ENCODE measurements at regions not wholly inside any gene's neighbourhood (a gene's known extent, or its start where the extent isn't known, plus 50 kb on each side); places are given as distances from the start of the nearest gene placed in this dataset.

GRCh38 chr4:181661090-181661489 lies 582.1 kb upstream of the TENM3 start:
- TF ChIP-seq, protein P1, sequence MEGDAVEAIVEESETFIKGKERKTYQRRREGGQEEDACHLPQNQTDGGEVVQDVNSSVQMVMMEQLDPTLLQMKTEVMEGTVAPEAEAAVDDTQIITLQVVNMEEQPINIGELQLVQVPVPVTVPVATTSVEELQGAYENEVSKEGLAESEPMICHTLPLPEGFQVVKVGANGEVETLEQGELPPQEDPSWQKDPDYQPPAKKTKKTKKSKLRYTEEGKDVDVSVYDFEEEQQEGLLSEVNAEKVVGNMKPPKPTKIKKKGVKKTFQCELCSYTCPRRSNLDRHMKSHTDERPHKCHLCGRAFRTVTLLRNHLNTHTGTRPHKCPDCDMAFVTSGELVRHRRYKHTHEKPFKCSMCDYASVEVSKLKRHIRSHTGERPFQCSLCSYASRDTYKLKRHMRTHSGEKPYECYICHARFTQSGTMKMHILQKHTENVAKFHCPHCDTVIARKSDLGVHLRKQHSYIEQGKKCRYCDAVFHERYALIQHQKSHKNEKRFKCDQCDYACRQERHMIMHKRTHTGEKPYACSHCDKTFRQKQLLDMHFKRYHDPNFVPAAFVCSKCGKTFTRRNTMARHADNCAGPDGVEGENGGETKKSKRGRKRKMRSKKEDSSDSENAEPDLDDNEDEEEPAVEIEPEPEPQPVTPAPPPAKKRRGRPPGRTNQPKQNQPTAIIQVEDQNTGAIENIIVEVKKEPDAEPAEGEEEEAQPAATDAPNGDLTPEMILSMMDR (IDR thresholded peaks at IDR 0.05; ENCODE audit: unreplicated experiment): no peak
- no peak for DNase-seq (ENCODE audit: low spot score)
- Mint-ChIP-seq H3K4me3 (ENCODE audit: unreplicated experiment) (no peak overlapping the region), H3K4me1 (ENCODE audit: unreplicated experiment) (peaks cover 18% of the 10 kb centered on the region), H3K36me3 (ENCODE audit: low read depth, unreplicated experiment) (no peaks in the 10 kb centered on the region), H3K27me3 (ENCODE audit: unreplicated experiment) (peaks cover 1% of the 10 kb centered on the region), H3K27ac (ENCODE audit: unreplicated experiment) (no peak overlapping the region), H3K9me3 (ENCODE audit: unreplicated experiment) (no peaks in the 10 kb centered on the region)

- no peak overlapping the region for H3K27ac Mint-ChIP-seq (ENCODE audit: unreplicated experiment)
- H3K4me3 Mint-ChIP-seq (ENCODE audit: unreplicated experiment): no peak overlapping the region
- H3K36me3 Mint-ChIP-seq (ENCODE audit: low read depth, unreplicated experiment): no peaks in the 10 kb centered on the region
- no peaks in the 10 kb centered on the region for H3K9me3 Mint-ChIP-seq (ENCODE audit: unreplicated experiment)
- H3K4me1 Mint-ChIP-seq (ENCODE audit: unreplicated experiment): peaks cover 18% of the 10 kb centered on the region
- peaks cover 1% of the 10 kb centered on the region for H3K27me3 Mint-ChIP-seq (ENCODE audit: unreplicated experiment)
- TF ChIP-seq, protein P1 (IDR thresholded peaks at IDR 0.05; ENCODE audit: unreplicated experiment): no peak
- DNase-seq (ENCODE audit: low spot score): no peak
These were observed 581.3 kb upstream of the TENM3 start for GRCh38 chr4:181661923-181662322.

GRCh38 chr4:181662383-181662782 lies 580.8 kb upstream of the TENM3 start:
- H3K4me3 Mint-ChIP-seq (ENCODE audit: unreplicated experiment): no peak overlapping the region

DNA sequence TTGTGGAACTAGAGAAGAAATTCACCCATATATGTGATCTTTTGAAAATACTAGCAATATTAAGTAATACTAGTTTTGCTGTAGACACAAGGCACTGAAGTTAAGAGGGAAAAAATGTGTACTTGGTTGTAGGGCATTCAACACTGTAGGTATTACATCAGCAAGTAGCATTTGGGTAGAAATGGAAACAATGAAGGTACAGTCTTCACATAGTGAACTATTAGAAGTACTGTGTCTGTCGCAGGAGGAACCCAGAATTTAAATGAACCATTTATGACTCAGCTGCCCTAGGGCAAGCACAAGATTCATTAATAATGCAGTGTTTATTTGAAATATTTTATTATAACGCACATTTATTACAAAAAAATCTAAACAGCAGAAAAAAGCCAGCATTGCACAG lies 572.7 kb upstream of the TENM3 start:
- H3K4me3 Mint-ChIP-seq (ENCODE audit: unreplicated experiment): no peak overlapping the region
- no peak for DNase-seq (ENCODE audit: low spot score)
- no peak overlapping the region for H3K27ac Mint-ChIP-seq (ENCODE audit: unreplicated experiment)
- no peaks in the 10 kb centered on the region for H3K9me3 Mint-ChIP-seq (ENCODE audit: unreplicated experiment)
- no peaks in the 10 kb centered on the region for H3K4me1 Mint-ChIP-seq (ENCODE audit: unreplicated experiment)
- no peaks in the 10 kb centered on the region for H3K27me3 Mint-ChIP-seq (ENCODE audit: unreplicated experiment)
- TF ChIP-seq, protein P1 (IDR thresholded peaks at IDR 0.05; ENCODE audit: unreplicated experiment): no peak
- no peaks in the 10 kb centered on the region for H3K36me3 Mint-ChIP-seq (ENCODE audit: low read depth, unreplicated experiment)

More at GRCh38 chr4:181662383-181662782, 580.8 kb upstream of the TENM3 start:
- H3K27me3 Mint-ChIP-seq (ENCODE audit: unreplicated experiment): peaks cover 1% of the 10 kb centered on the region
- H3K9me3 Mint-ChIP-seq (ENCODE audit: unreplicated experiment): no peaks in the 10 kb centered on the region
- H3K4me1 Mint-ChIP-seq (ENCODE audit: unreplicated experiment): peaks cover 18% of the 10 kb centered on the region
- no peaks in the 10 kb centered on the region for H3K36me3 Mint-ChIP-seq (ENCODE audit: low read depth, unreplicated experiment)
- no peak for DNase-seq (ENCODE audit: low spot score)
- no peak overlapping the region for H3K27ac Mint-ChIP-seq (ENCODE audit: unreplicated experiment)
- TF ChIP-seq, protein P1 (IDR thresholded peaks at IDR 0.05; ENCODE audit: unreplicated experiment): no peak

DNA sequence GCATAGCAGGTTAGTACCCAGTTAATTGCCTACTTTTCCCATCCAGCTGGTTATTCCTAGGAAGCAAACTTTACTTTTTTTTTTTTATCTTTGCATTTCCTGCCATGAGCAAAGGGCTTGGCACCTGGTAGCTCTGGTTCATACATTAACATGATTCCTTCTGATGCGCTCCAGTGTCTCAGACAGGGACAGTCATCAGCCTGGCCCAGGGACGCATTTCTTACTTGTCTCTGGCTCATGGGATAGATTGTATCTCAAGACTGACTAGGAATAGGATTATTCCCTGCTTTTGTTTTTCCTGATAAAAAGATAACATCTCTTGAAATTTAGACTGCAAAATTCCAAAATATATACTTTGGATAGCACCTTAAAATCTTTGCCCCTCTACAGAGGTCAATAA lies 571.5 kb upstream of the TENM3 start:
- H3K4me1 Mint-ChIP-seq (ENCODE audit: unreplicated experiment): no peaks in the 10 kb centered on the region
- no peak overlapping the region for H3K4me3 Mint-ChIP-seq (ENCODE audit: unreplicated experiment)

More for the DNA sequence above, 571.5 kb upstream of the TENM3 start:
- no peaks in the 10 kb centered on the region for H3K36me3 Mint-ChIP-seq (ENCODE audit: low read depth, unreplicated experiment)
- no peak overlapping the region for H3K27ac Mint-ChIP-seq (ENCODE audit: unreplicated experiment)
- H3K9me3 Mint-ChIP-seq (ENCODE audit: unreplicated experiment): no peaks in the 10 kb centered on the region
- H3K27me3 Mint-ChIP-seq (ENCODE audit: unreplicated experiment): no peaks in the 10 kb centered on the region
- DNase-seq (ENCODE audit: low spot score): no peak
- TF ChIP-seq, protein P1 (IDR thresholded peaks at IDR 0.05; ENCODE audit: unreplicated experiment): no peak

All from endothelial cell (in vitro differentiated cells).